PC-9 (cell line): ENCODE measurements at regions not wholly inside any gene's neighbourhood (a gene's known extent, or its start where the extent isn't known, plus 50 kb on each side); places are given as distances from the start of the nearest gene placed in this dataset.

Source experiments
- EZH2 ChIP-seq: fragments of 200-600 bp; sonication (generic); IDR thresholded peaks from 2 replicates; pipeline ENCODE4 v1.8.0; 2017; ENCODE audit warnings: antibody characterized with exemption, low read depth
- TF ChIP-seq, protein P1 (sequence below): fragments of 200-600 bp; sonication (generic); conservative IDR thresholded peaks from 2 replicates; pipeline ENCODE4 v1.6.1; 2017; ENCODE audit warnings: mixed run types, antibody characterized with exemption, mild to moderate bottlenecking, moderate library complexity

DNA sequence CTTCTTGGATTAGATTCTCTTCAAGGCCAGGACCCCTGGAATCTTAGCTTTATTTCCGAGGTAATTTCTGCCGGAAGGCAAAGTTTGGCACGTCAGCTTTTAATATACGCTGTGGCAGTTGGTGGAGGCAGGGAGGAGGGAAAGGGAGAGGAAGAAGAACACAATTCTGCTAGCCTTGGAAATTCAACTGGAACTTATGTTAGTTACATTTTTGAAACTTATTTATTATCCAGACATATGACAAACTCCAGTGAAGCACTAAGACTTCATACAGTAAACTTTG is 100.1 kb upstream of the TSC22D2 start:
- TF ChIP-seq, protein P1, sequence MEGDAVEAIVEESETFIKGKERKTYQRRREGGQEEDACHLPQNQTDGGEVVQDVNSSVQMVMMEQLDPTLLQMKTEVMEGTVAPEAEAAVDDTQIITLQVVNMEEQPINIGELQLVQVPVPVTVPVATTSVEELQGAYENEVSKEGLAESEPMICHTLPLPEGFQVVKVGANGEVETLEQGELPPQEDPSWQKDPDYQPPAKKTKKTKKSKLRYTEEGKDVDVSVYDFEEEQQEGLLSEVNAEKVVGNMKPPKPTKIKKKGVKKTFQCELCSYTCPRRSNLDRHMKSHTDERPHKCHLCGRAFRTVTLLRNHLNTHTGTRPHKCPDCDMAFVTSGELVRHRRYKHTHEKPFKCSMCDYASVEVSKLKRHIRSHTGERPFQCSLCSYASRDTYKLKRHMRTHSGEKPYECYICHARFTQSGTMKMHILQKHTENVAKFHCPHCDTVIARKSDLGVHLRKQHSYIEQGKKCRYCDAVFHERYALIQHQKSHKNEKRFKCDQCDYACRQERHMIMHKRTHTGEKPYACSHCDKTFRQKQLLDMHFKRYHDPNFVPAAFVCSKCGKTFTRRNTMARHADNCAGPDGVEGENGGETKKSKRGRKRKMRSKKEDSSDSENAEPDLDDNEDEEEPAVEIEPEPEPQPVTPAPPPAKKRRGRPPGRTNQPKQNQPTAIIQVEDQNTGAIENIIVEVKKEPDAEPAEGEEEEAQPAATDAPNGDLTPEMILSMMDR = no peak
- TF ChIP-seq EZH2 = no peak
